Upper lobe of right lung (tissue), 1 donor: ENCODE measurements at regions not wholly inside any gene's neighbourhood (a gene's known extent, or its start where the extent isn't known, plus 50 kb on each side); places are given as distances from the start of the nearest gene placed in this dataset.

Experiments used
- ATAC-seq: fragments of 200-7000 bp; cut with Tn5 transposase; one replicate; pipeline ENCODE4 v1.9.1; 2020; ENCODE audit warnings: mild to moderate bottlenecking, moderate library complexity
- DNase-seq: peaks from one replicate; pipeline ENCODE4 v3.0.0-alpha.2; 2020
- H3K27ac ChIP-seq: fragments of 200-600 bp; one replicate; pipeline ENCODE4 v1.8.0; 2022
- H3K27me3 ChIP-seq: fragments of 200-600 bp; one replicate; pipeline ENCODE4 v1.8.0; 2022; ENCODE audit warnings: mild to moderate bottlenecking
- H3K36me3 ChIP-seq: fragments of 200-600 bp; one replicate; pipeline ENCODE4 v1.8.0; 2022
- H3K4me1 ChIP-seq: fragments of 200-600 bp; one replicate; pipeline ENCODE4 v1.8.0; 2022
- H3K4me3 ChIP-seq: fragments of 200-600 bp; one replicate; pipeline ENCODE4 v1.8.0; 2022; ENCODE audit warnings: mild to moderate bottlenecking
- H3K9me3 ChIP-seq: fragments of 200-600 bp; one replicate; pipeline ENCODE4 v1.8.0; 2022
- intact Hi-C: fragments of 100-400 bp; cut with DNase I; formaldehyde crosslinking; loops from one replicate; pipeline ENCODE4 v1.11.0; 2022
- TF ChIP-seq, protein P1 (sequence below): fragments of 200-600 bp; IDR thresholded peaks from one replicate; pipeline ENCODE4 v1.8.0; 2022; ENCODE audit warnings: antibody characterized with exemption
- donor health status: DM: no; HTN: yes; CAD: no; lungs with severe emphysema.

DNA sequence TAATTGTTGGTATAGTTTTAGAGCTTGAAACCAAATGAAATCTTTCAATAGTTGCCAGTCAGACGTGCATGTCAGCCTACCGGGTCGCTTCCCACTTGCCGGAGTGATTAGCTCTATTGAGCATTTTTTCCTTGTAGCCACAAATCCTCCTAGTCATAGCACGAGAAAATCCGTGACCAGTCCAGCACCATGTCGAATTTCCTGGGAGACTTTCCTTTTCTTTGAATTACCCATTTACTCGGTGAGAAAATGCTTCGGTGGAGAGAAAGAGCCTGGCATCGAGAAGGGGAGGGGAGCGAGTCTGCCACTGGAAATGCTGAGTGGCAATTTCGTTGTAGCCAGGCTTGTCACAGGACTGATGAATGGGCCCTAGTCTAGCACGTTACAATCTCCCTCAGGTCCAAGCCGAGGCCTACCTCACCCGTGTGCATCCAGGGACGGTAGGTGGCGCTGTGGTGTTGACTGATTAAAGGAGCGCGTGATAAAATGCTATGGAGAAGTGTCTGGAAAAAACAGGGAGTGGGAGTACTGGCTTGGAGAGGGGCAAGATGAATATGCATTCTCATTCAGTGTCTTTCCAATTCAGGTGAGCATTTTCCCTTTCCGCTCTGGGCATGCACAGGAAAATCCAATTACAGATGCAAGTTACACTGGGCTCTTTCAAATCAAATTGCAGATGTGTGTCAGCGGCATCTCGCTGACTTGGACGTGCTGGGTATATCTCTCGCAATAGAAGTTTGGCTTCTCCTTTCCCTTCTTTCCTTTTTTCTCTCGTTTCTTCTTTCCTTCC lies 238.8 kb downstream of the EDEM1 start:
- H3K4me3 ChIP-seq, result no peak overlapping the region
- intact Hi-C loops, result no loop called here
- ATAC-seq, result peak; percentile 94
- H3K9me3 ChIP-seq, result no peaks in the 10 kb centered on the region
- no peaks in the 10 kb centered on the region for H3K4me1 ChIP-seq
- TF ChIP-seq, protein P1, sequence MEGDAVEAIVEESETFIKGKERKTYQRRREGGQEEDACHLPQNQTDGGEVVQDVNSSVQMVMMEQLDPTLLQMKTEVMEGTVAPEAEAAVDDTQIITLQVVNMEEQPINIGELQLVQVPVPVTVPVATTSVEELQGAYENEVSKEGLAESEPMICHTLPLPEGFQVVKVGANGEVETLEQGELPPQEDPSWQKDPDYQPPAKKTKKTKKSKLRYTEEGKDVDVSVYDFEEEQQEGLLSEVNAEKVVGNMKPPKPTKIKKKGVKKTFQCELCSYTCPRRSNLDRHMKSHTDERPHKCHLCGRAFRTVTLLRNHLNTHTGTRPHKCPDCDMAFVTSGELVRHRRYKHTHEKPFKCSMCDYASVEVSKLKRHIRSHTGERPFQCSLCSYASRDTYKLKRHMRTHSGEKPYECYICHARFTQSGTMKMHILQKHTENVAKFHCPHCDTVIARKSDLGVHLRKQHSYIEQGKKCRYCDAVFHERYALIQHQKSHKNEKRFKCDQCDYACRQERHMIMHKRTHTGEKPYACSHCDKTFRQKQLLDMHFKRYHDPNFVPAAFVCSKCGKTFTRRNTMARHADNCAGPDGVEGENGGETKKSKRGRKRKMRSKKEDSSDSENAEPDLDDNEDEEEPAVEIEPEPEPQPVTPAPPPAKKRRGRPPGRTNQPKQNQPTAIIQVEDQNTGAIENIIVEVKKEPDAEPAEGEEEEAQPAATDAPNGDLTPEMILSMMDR, result peak; percentile 73
- H3K27me3 ChIP-seq, result no peaks in the 10 kb centered on the region
- no peak overlapping the region for H3K27ac ChIP-seq
- DNase-seq, result peak; percentile 88
- H3K36me3 ChIP-seq, result no peaks in the 10 kb centered on the region

DNA sequence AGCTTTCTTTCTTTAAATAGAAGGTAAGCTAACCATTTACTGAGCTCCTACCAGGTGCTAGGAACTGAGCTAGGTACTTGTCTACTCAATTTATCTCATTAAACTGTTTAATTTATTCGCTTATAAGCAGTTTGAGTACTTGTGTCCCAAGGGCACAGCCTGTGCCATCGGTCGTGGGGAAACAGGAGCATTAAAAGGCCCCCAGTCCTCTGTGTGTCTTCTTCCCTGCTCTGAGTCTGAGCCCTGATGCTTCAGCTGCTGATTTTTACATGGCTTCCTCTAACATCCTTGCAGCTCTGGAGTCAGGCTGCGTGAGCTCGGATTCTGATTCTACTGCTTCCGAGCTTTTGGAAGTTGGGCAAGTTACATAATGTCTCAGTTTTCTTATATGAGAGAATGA lies 239.5 kb downstream of the EDEM1 start:
- Histone ChIP-seq H3K9me3 (no peaks in the 10 kb centered on the region), H3K4me1 (no peaks in the 10 kb centered on the region), H3K27me3 (no peaks in the 10 kb centered on the region), H3K4me3 (no peak overlapping the region), H3K27ac (no peak overlapping the region), H3K36me3 (no peaks in the 10 kb centered on the region)
- no peak for ATAC-seq
- no peak for DNase-seq
- intact Hi-C loops, result no loop called here
- TF ChIP-seq, protein P1, result no peak

- TF ChIP-seq, protein P1, result no peak
- Histone ChIP-seq H3K36me3 (no peaks in the 10 kb centered on the region), H3K9me3 (no peaks in the 10 kb centered on the region), H3K27ac (no peak overlapping the region), H3K4me1 (no peaks in the 10 kb centered on the region), H3K27me3 (no peaks in the 10 kb centered on the region), H3K4me3 (no peak overlapping the region)
- DNase-seq (no peak), ATAC-seq (no peak)
- intact Hi-C loops, result no loop called here
Measured at GRCh38 chr3:5427938-5428337, 240.4 kb downstream of the EDEM1 start.

DNA sequence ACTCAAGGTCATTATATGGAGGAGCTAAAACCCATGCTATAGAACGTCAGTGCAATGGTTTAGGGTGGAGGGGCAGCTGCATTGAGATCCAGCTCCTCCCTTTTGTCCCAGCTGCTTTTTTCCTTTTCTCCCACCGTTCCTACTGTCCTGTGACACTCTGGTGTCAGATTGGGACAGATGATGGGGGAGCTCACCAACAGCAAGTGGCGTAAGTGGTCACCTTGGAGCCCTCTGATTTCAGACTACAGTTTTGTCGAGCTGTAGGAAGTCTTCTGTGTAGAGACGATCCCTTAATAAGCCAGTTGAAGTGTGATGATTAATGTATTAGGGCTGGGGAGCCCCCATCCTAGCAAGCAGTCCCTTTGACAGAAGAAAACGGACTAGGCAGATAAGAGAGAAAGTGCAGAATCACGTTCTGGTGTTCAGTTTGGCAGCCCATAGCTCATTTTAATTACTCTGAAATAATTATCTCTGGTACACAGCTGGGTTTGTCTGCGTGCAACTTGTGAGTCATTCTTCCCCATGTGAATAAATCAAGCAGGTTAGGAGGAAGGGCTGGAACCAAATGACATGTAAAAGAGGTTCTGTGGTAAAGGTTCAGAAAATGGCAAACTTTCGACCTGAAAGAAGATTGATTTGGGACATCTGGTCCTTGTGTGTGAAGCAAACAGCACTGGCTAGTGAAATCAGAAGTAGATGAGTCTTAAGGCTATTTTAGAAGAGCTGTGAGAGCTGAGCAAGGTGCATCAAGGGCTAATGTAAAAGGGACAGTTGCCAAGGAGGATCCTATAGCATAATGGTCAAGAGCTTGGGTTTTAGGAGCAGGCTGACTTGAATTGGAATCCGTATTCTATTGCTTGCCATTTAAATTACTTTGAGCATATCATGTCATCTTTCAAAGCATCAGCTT lies 241.4 kb downstream of the EDEM1 start:
- DNase-seq, result no peak

DNA sequence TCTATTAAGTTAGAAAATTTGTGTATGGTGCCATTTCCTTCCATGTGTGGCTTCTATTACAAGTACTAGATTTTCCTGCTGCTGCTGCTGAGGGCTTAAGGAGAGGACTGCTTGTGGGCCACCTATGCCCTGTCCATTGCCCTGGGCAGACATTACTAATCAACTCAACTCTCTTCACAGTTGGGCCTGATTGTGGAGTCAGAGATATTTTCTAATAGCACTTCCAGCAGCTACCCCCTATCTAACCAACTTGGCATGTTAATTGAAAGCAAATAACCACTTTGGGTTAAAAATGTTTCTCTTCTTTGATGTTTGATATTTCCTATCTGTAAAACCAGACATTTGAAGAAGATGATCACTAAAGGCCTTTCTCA lies 242.0 kb downstream of the EDEM1 start:
- no peak for ATAC-seq
- intact Hi-C loops, result no loop called here
- no peak overlapping the region for H3K27ac ChIP-seq
- no peak overlapping the region for H3K4me3 ChIP-seq
- H3K9me3 ChIP-seq, result no peaks in the 10 kb centered on the region
- no peaks in the 10 kb centered on the region for H3K4me1 ChIP-seq
- H3K27me3 ChIP-seq, result no peaks in the 10 kb centered on the region
- TF ChIP-seq, protein P1, result no peak
- no peak for DNase-seq
- no peaks in the 10 kb centered on the region for H3K36me3 ChIP-seq

More for the DNA sequence above, 241.4 kb downstream of the EDEM1 start:
- Histone ChIP-seq H3K9me3 (no peaks in the 10 kb centered on the region), H3K4me3 (no peak overlapping the region), H3K27me3 (no peaks in the 10 kb centered on the region), H3K36me3 (no peaks in the 10 kb centered on the region), H3K27ac (no peak overlapping the region), H3K4me1 (no peaks in the 10 kb centered on the region)
- intact Hi-C loops, result no loop called here
- ATAC-seq, result no peak
- TF ChIP-seq, protein P1, result no peak
